ENCODE measurements at regions not wholly inside any gene's neighbourhood (a gene's known extent, or its start where the extent isn't known, plus 50 kb on each side); places are given as distances from the start of the nearest gene placed in this dataset.

DNA sequence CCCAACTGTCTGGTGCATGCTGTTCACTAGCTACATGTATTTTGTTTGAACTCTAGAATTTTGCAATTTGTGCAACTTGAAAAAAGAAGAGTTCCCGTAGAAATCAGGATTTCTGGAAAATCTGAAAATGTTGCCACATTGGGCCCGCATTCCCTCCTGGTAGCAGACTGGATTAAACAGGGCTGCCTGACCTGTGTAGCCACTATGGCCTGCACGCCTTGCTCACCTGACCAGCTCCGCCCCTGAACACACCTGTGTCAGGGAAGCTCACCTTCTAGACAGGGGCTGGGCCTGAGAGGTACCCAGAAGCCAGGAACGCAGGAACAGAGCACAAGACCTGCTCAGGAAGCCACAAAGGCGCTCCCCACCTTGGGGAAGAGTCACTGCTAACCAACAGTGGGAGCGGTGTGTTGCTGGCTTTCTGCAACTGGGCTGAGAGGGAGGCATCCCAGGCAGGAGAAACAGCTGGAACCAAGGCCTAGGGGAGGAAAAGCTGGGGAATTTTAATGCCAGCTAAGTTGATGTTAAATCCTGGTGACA lies 106.5 kb downstream of the UQCRFS1 start:
- TF ChIP-seq, protein P1, sequence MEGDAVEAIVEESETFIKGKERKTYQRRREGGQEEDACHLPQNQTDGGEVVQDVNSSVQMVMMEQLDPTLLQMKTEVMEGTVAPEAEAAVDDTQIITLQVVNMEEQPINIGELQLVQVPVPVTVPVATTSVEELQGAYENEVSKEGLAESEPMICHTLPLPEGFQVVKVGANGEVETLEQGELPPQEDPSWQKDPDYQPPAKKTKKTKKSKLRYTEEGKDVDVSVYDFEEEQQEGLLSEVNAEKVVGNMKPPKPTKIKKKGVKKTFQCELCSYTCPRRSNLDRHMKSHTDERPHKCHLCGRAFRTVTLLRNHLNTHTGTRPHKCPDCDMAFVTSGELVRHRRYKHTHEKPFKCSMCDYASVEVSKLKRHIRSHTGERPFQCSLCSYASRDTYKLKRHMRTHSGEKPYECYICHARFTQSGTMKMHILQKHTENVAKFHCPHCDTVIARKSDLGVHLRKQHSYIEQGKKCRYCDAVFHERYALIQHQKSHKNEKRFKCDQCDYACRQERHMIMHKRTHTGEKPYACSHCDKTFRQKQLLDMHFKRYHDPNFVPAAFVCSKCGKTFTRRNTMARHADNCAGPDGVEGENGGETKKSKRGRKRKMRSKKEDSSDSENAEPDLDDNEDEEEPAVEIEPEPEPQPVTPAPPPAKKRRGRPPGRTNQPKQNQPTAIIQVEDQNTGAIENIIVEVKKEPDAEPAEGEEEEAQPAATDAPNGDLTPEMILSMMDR (conservative IDR thresholded peaks at IDR 0.05): no peak
- H2AFZ ChIP-seq (ENCODE audit: low read length): no peak overlapping the region
- H4K20me1 ChIP-seq (ENCODE audit: control insufficient read depth, insufficient read depth, insufficient read length): no peaks in the 10 kb centered on the region
- no CpG with 5 or more reads among the region's 7 CpGs for WGBS (ENCODE audit: extremely low coverage, insufficient read length, low lambda C conversion rate)
- no peak overlapping the region for H4K8ac ChIP-seq (replicated peaks; ENCODE audit: insufficient read length, low read depth, low read length)
- H2BK20ac ChIP-seq (ENCODE audit: low read depth, low read length, poor library complexity, severe bottlenecking): no peak overlapping the region
- no peak overlapping the region for H4K5ac ChIP-seq (ENCODE audit: insufficient read length, low read depth, low read length)
- no peak overlapping the region for H3K4me2 ChIP-seq (ENCODE audit: insufficient read depth, insufficient read length, low read length)
- H3K14ac ChIP-seq (ENCODE audit: insufficient read depth, low read length): no peak overlapping the region; the same call in 1 of the 2 replicates
- H2BK15ac ChIP-seq (ENCODE audit: low read depth, low read length): no peak overlapping the region
- no peaks in the 10 kb centered on the region for H3K9me3 ChIP-seq (ENCODE audit: control insufficient read depth, low read depth, low read length)
- no peak overlapping the region for H2BK120ac ChIP-seq (ENCODE audit: low read depth, low read length, poor library complexity, severe bottlenecking)
- no peak overlapping the region for H3K27ac Mint-ChIP-seq
- no peaks in the 10 kb centered on the region; the same call in 1 of the 2 replicates for H3K27me3 ChIP-seq (ENCODE audit: insufficient read depth, low read length)
- H2BK5ac ChIP-seq (ENCODE audit: insufficient read length, low read length): no peak overlapping the region
- no peak overlapping the region for H4K91ac ChIP-seq (ENCODE audit: insufficient read length, low read depth, low read length)
- no peak overlapping the region for H3T11ph ChIP-seq (ENCODE audit: low read length)
- H3K56ac ChIP-seq (ENCODE audit: insufficient read length, low read depth, low read length): no peak overlapping the region
- peaks cover 5 to 8% of the 10 kb centered on the region in 2 experiments for H3K9me3 Mint-ChIP-seq
- no peak overlapping the region for H3K23ac ChIP-seq (ENCODE audit: insufficient read length, low read depth, low read length)
- H3K9ac ChIP-seq (ENCODE audit: extremely low read depth, insufficient read length, low read length): no peak overlapping the region
- H3K18ac ChIP-seq (ENCODE audit: insufficient read length, low read depth, low read length): no peak overlapping the region
- DNase-seq: no peak
- no peaks in the 10 kb centered on the region for H3K23me2 ChIP-seq (ENCODE audit: insufficient read length, low read depth, low read length, poor library complexity, severe bottlenecking)
- no peak overlapping the region for H2AK5ac ChIP-seq (ENCODE audit: insufficient read length, low read length)
- H3K4me3 Mint-ChIP-seq: no peak overlapping the region
- no peaks in the 10 kb centered on the region for H3K4me1 ChIP-seq (ENCODE audit: insufficient read depth, low read length)
- H3K79me1 ChIP-seq (ENCODE audit: insufficient read depth, low read depth, low read length, poor library complexity, severe bottlenecking): no peaks in the 10 kb centered on the region
- H3K36me3 Mint-ChIP-seq (ENCODE audit: insufficient read depth in 1 of 3, low read depth in 3 of 3): no peaks in the 10 kb centered on the region; a peak in 3 of 7 replicates
- no peaks in the 10 kb centered on the region for H3K79me2 ChIP-seq (ENCODE audit: insufficient read depth, low read length)
- H3K27ac ChIP-seq (ENCODE audit: insufficient read length, low read depth, low read length): no peak overlapping the region
- no peak overlapping the region for H3K4ac ChIP-seq (ENCODE audit: low read depth, low read length)
- H3K27me3 Mint-ChIP-seq (ENCODE audit: low read depth): peaks cover 3% of the 10 kb centered on the region; the same call in 1 of the 2 replicates
- H3K4me1 Mint-ChIP-seq: peaks cover 7 to 14% of the 10 kb centered on the region in 2 experiments; a peak in 3 of 4 replicates
- H2BK12ac ChIP-seq (ENCODE audit: insufficient read length, low read depth, low read length): no peak overlapping the region
